Breast epithelium (tissue), 3 donors: ENCODE measurements at regions not wholly inside any gene's neighbourhood (a gene's known extent, or its start where the extent isn't known, plus 50 kb on each side); places are given as distances from the start of the nearest gene placed in this dataset.

Source experiments
- POLR2A ChIP-seq: fragments of 450-650 bp; IDR thresholded peaks from one replicate; pipeline ENCODE4 v1.6.1; 2016; ENCODE audit warnings: antibody characterized with exemption, mild to moderate bottlenecking, moderate library complexity
- POLR2AphosphoS5 ChIP-seq, 3 donors: sonication (generic); formaldehyde crosslinking; IDR thresholded peaks; one replicate each; pipeline ENCODE4 v1.6.1; 2017; ENCODE audit warnings: antibody characterized with exemption in 3 of 3
- TF ChIP-seq, protein P1 (sequence below), 3 donors: fragments of 450-650 bp; IDR thresholded peaks; one replicate each; pipeline ENCODE4 v1.5.1; 2016 to 2017; ENCODE audit warnings: antibody characterized with exemption in 3 of 3, mild to moderate bottlenecking in 3 of 3, moderate library complexity in 3 of 3

DNA sequence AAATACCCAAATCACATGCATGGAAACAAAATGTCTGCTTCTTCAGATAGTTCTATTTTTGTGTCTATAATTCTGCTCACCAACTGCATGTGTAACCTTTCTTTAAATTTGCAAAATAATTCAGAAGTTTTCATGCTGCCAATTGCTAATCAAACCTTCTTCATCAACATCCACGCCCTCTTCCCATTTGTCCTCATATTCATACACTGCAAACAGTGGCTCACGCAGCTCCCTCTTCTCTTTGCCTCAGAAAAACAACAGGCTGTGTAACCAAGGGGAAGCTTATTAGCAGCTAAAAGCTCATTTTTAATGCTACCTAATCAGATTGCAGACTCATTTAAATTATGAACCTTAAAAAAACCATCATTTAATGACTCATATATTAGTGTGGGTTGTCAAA lies 555.0 kb upstream of the EPHA7 start:
- TF ChIP-seq POLR2A (no peak), POLR2AphosphoS5 (IDR thresholded peaks at IDR 0.05) (no peak)
- TF ChIP-seq, protein P1, sequence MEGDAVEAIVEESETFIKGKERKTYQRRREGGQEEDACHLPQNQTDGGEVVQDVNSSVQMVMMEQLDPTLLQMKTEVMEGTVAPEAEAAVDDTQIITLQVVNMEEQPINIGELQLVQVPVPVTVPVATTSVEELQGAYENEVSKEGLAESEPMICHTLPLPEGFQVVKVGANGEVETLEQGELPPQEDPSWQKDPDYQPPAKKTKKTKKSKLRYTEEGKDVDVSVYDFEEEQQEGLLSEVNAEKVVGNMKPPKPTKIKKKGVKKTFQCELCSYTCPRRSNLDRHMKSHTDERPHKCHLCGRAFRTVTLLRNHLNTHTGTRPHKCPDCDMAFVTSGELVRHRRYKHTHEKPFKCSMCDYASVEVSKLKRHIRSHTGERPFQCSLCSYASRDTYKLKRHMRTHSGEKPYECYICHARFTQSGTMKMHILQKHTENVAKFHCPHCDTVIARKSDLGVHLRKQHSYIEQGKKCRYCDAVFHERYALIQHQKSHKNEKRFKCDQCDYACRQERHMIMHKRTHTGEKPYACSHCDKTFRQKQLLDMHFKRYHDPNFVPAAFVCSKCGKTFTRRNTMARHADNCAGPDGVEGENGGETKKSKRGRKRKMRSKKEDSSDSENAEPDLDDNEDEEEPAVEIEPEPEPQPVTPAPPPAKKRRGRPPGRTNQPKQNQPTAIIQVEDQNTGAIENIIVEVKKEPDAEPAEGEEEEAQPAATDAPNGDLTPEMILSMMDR (IDR thresholded peaks at IDR 0.05), result no peak
